Common myeloid progenitor, CD34-positive (primary cell): ENCODE measurements at regions not wholly inside any gene's neighbourhood (a gene's known extent, or its start where the extent isn't known, plus 50 kb on each side); places are given as distances from the start of the nearest gene placed in this dataset.
A peak's percentile ranks its signal among the peaks of the same experiment; 100 is the strongest.

Experiments
- CTCF ChIA-PET: fragments of 350-600 bp; sonication (Branson Sonifier 250); formaldehyde crosslinking; loops from one replicate; lab custom pipeline; 2021; ENCODE audit warnings: antibody characterized with exemption; lab: Charles Lee
- POLR2A ChIA-PET: fragments of 350-600 bp; sonication (Branson Sonifier 250); formaldehyde crosslinking; loops from one replicate; lab custom pipeline; 2021; ENCODE audit warnings: antibody characterized with exemption; lab: Charles Lee
- DNase-seq, 3 donors: peaks; one replicate each; pipeline versions ENCODE4 v3.0.0 to v3.0.0-alpha.2; 2013
- H3K27ac ChIP-seq, 2 experiments: 1 replicate in 1 of 2; 2 replicates in 1 of 2; pipeline ENCODE4 v1.7.0; 2013; ENCODE audit warnings: inconsistent platforms in 2 of 2, low read length in 2 of 2, mild to moderate bottlenecking in 2 of 2, low read depth in 1 of 2, moderate library complexity in 1 of 2; ENCODE audit not compliant: severe bottlenecking in 2 of 2, insufficient read depth in 1 of 2, poor library complexity in 1 of 2
- H3K27me3 ChIP-seq, 5 experiments: replicated peaks in 2 of 5; 1 replicate in 3 of 5; 2 replicates in 2 of 5; pipeline versions ENCODE4 v1.6.1 to v1.7.0; 2013; ENCODE audit warnings: low read length in 4 of 5, mild to moderate bottlenecking in 2 of 5, moderate library complexity in 2 of 5, inconsistent platforms in 1 of 5; ENCODE audit not compliant: insufficient read depth in 5 of 5, control insufficient read depth in 4 of 5
- H3K36me3 ChIP-seq, 4 experiments: 1 replicate in 2 of 4; 2 replicates in 2 of 4; pipeline versions ENCODE4 v1.6.1 to v1.7.0; 2013; ENCODE audit warnings: low read length in 3 of 4, control low read depth in 1 of 4, mild to moderate bottlenecking in 1 of 4; ENCODE audit not compliant: control insufficient read depth in 4 of 4, insufficient read depth in 4 of 4
- H3K4me1 ChIP-seq, 4 experiments: 1 replicate in 3 of 4; 2 replicates in 1 of 4; pipeline versions ENCODE4 v1.6.1 to v1.7.1; 2013; ENCODE audit warnings: low read length in 3 of 4, mild to moderate bottlenecking in 3 of 4, control low read depth in 1 of 4, inconsistent platforms in 1 of 4, moderate library complexity in 1 of 4; ENCODE audit not compliant: control insufficient read depth in 4 of 4, insufficient read depth in 4 of 4; ENCODE audit errors: control extremely low read depth in 1 of 4
- H3K4me3 ChIP-seq, 7 experiments: 1 replicate in 4 of 7; 2 replicates in 3 of 7; pipeline versions ENCODE4 v1.5.1 to v1.7.0; 2013; ENCODE audit warnings: mild to moderate bottlenecking in 7 of 7, low read length in 6 of 7, moderate library complexity in 6 of 7, inconsistent platforms in 2 of 7, low read depth in 2 of 7, control low read depth in 1 of 7; ENCODE audit not compliant: insufficient read depth in 4 of 7, control insufficient read depth in 1 of 7; ENCODE audit errors: extremely low read depth in 1 of 7
- H3K9me3 ChIP-seq, 5 experiments: 1 replicate in 4 of 5; 2 replicates in 1 of 5; pipeline versions ENCODE4 v1.6.1 to v1.7.1; 2013; ENCODE audit warnings: low read length in 4 of 5, mild to moderate bottlenecking in 2 of 5, inconsistent platforms in 1 of 5, low read depth in 1 of 5, moderate library complexity in 1 of 5; ENCODE audit not compliant: control insufficient read depth in 4 of 5, insufficient read depth in 2 of 5; ENCODE audit errors: control extremely low read depth in 1 of 5
- WGBS: methylation state at CpG from one replicate; pipeline ENCODE4 v1.1.5; 2013; ENCODE audit not compliant: insufficient coverage; 5-methylcytosine and 5-hydroxymethylcytosine counted together

- peak; percentile 29 to 82 (median 65) for DNase-seq
- Histone ChIP-seq H3K4me3 (no peak overlapping the region), H3K27me3 (no peaks in the 10 kb centered on the region), H3K36me3 (no peaks in the 10 kb centered on the region), H3K9me3 (peaks cover 0 to 4% (median 0%) of the 10 kb centered on the region in 5 experiments), H3K27ac (no peak overlapping the region), H3K4me1 (peaks cover 0 to 17% (median 4%) of the 10 kb centered on the region in 4 experiments)
- WGBS = 94% methylated on average over 2 of the region's 4 CpGs
- POLR2A ChIA-PET = no interaction called here
- CTCF ChIA-PET = interaction anchor here (0.7 to 2.0 kb wide), 2 partner anchors 21 to 23 kb away, joined by 3 to 4 read pairs; no protein-coding TSS in a partner anchor
Measured at GRCh38 chr13:48804821-48805601, 151.3 kb downstream of the CYSLTR2 start.

- Histone ChIP-seq H3K27ac (no peak overlapping the region), H3K4me1 (peaks cover 0 to 17% (median 4%) of the 10 kb centered on the region in 4 experiments), H3K4me3 (no peak overlapping the region), H3K36me3 (no peaks in the 10 kb centered on the region), H3K27me3 (peaks cover 0 to 2% (median 0%) of the 10 kb centered on the region in 5 experiments), H3K9me3 (peaks cover 0 to 4% (median 0%) of the 10 kb centered on the region in 5 experiments)
- ChIA-PET CTCF (interaction anchor here (1.2 to 2.0 kb wide), 2 partner anchors 19 to 37 kb away, joined by 3 to 4 read pairs; no protein-coding TSS in a partner anchor), POLR2A (no interaction called here)
- WGBS = 100% methylated on average over 1 of the region's 3 CpGs
- DNase-seq = no peak
Measured at GRCh38 chr13:48806522-48806921, 152.8 kb downstream of the CYSLTR2 start.

DNA sequence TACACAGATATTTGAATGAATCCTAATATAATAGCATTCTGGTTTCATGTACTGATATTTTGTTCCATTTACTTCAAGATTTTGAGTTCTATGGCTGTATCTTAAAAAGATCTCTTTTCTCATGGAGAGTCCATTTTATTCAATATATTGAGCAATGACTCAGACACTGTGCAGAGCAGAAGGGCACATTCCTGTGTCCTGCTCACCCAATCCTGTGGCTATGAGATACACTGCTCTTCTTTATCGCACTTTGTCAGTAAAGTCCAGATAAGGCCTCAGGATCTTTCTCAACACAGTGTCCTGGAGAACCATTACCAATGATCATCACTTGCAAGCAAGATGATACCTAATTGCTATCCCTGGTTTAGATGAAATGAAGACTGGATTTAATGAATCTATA is 155.0 kb downstream of the CYSLTR2 start:
- peaks cover 0 to 17% (median 4%) of the 10 kb centered on the region in 4 experiments for H3K4me1 ChIP-seq
- POLR2A ChIA-PET = no interaction called here
- no peak for DNase-seq
- H3K4me3 ChIP-seq = no peak overlapping the region
- CTCF ChIA-PET = no interaction called here
- whole genome bisulfite sequencing = 86% methylated on average over 1 of the region's 1 CpG
- no peak overlapping the region for H3K27ac ChIP-seq
- peaks cover 0 to 2% (median 0%) of the 10 kb centered on the region in 5 experiments for H3K27me3 ChIP-seq
- H3K9me3 ChIP-seq = peaks cover 0 to 1% (median 0%) of the 10 kb centered on the region in 5 experiments
- H3K36me3 ChIP-seq = no peaks in the 10 kb centered on the region

DNA sequence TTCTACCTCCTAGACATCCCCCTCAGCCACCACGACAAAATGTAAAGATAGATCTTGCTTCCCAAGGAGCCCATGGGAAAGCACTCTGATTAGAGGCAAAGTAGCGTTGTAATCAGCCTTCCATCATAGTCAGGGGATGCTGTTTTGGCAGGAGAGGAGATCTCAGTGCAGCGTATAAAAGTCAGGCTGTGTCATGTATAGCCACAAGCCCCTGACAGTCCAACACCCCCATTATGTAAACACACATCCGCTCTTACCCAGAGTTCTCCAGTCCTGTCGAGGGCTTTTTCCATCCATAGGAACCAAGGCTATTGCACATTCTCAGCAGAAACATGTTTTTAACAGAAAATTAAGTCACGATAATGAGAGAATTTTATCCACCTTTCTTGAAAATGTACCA is 156.3 kb downstream of the CYSLTR2 start:
- no peak for DNase-seq
- H3K4me1 ChIP-seq = peaks cover 0 to 14% (median 2%) of the 10 kb centered on the region in 4 experiments
- POLR2A ChIA-PET = no interaction called here
- H3K9me3 ChIP-seq = no peaks in the 10 kb centered on the region
- WGBS = 95% methylated on average over 5 of the region's 6 CpGs
- H3K27me3 ChIP-seq = peaks cover 0 to 2% (median 0%) of the 10 kb centered on the region in 5 experiments
- no peak overlapping the region for H3K27ac ChIP-seq
- CTCF ChIA-PET = no interaction called here
- H3K4me3 ChIP-seq = no peak overlapping the region
- no peaks in the 10 kb centered on the region for H3K36me3 ChIP-seq

GRCh38 chr13:48813518-48813917 is 159.8 kb downstream of the CYSLTR2 start:
- no peak for DNase-seq
- H3K9me3 ChIP-seq = no peaks in the 10 kb centered on the region
- ChIA-PET CTCF (interaction anchor here (0.6 kb wide), 1 partner anchor 43 kb away, joined by 3 read pairs; no protein-coding TSS in a partner anchor), POLR2A (no interaction called here)
- H3K4me3 ChIP-seq = no peak overlapping the region
- H3K36me3 ChIP-seq = no peaks in the 10 kb centered on the region
- H3K27ac ChIP-seq = no peak overlapping the region
- H3K4me1 ChIP-seq = peaks cover 0 to 8% (median 7%) of the 10 kb centered on the region in 4 experiments
- WGBS = 94% methylated on average over 3 of the region's 5 CpGs
- peaks cover 0 to 2% (median 0%) of the 10 kb centered on the region in 5 experiments for H3K27me3 ChIP-seq

GRCh38 chr13:48816700-48817099 is 159.0 kb upstream of the FNDC3A start:
- peak in 2 of 3 donors; percentile 12 to 31 for DNase-seq
- CTCF ChIA-PET = interaction anchor here (1.0 to 1.1 kb wide), 2 partner anchors 10 to 18 kb away, joined by 3 to 4 read pairs; no protein-coding TSS in a partner anchor
- Histone ChIP-seq H3K27me3 (no peaks in the 10 kb centered on the region), H3K4me3 (no peak overlapping the region), H3K36me3 (no peaks in the 10 kb centered on the region), H3K27ac (no peak overlapping the region), H3K4me1 (peaks cover 0 to 8% (median 7%) of the 10 kb centered on the region in 4 experiments), H3K9me3 (no peaks in the 10 kb centered on the region)
- WGBS = no CpG with 5 or more reads among the region's 2 CpGs
- POLR2A ChIA-PET = no interaction called here
